ENCODE measurements at regions not wholly inside any gene's neighbourhood (a gene's known extent, or its start where the extent isn't known, plus 50 kb on each side); places are given as distances from the start of the nearest gene placed in this dataset.

- H3K36me3 ChIP-seq (ENCODE audit: control insufficient read depth in 2 of 2, insufficient read depth in 1 of 2, low read length in 2 of 2): no peaks in the 10 kb centered on the region
- no peaks in the 10 kb centered on the region for H3K9me3 ChIP-seq (ENCODE audit: control insufficient read depth, insufficient read depth, low read depth, low read length)
- ChIA-PET CTCF (no interaction called here), POLR2A (no interaction called here)
- H3K4me1 ChIP-seq (ENCODE audit: control insufficient read depth, insufficient read depth, low read length): no peaks in the 10 kb centered on the region
- no peak for TF ChIP-seq ZNF16 (tag by site-specific recombination; IDR thresholded peaks at IDR 0.05; ENCODE audit: low read depth)
- peak; percentile 42; the same call in 1 of the 2 replicates for TF ChIP-seq REST (tag by site-specific recombination; IDR thresholded peaks at IDR 0.05)
- H3K4me3 ChIP-seq (ENCODE audit: low read depth, low read length): no peak overlapping the region
- H3K27ac ChIP-seq (ENCODE audit: extremely low read depth, low read depth, low read length): no peak overlapping the region
Observed at GRCh38 chr7:68407460-68407859, 1190.8 kb upstream of the AUTS2 start.

- H3K9me3 ChIP-seq (ENCODE audit: control insufficient read depth, insufficient read depth, low read depth, low read length): no peaks in the 10 kb centered on the region
- H3K4me1 ChIP-seq (ENCODE audit: control insufficient read depth, insufficient read depth, low read length): no peaks in the 10 kb centered on the region
- H3K36me3 ChIP-seq (ENCODE audit: control insufficient read depth in 2 of 2, insufficient read depth in 1 of 2, low read length in 2 of 2): no peaks in the 10 kb centered on the region
- TF ChIP-seq ZNF792 (tag by site-specific recombination; IDR thresholded peaks at IDR 0.05): no peak
- no peak for TF ChIP-seq ZXDB (tag by site-specific recombination; IDR thresholded peaks at IDR 0.05)
- no peak for TF ChIP-seq ZNF645 (tag by site-specific recombination; IDR thresholded peaks at IDR 0.05)
- TF ChIP-seq ZBTB17 (tag by site-specific recombination; IDR thresholded peaks at IDR 0.05): no peak
- no peak for TF ChIP-seq KLF17 (tag by site-specific recombination; IDR thresholded peaks at IDR 0.05)
- no peak for TF ChIP-seq ZNF639 (tag by site-specific recombination; IDR thresholded peaks at IDR 0.05)
- no peak for TF ChIP-seq ZNF274 (IDR thresholded peaks at IDR 0.05; ENCODE audit: low read length)
- TF ChIP-seq ZNF274 (tag by site-specific recombination; IDR thresholded peaks at IDR 0.05; ENCODE audit: borderline replicate concordance): no peak
- no peak for TF ChIP-seq ZFP37 (tag by site-specific recombination; IDR thresholded peaks at IDR 0.05)
- no peak for TF ChIP-seq ZNF114 (tag by site-specific recombination; IDR thresholded peaks at IDR 0.05)
- no peak overlapping the region for H3K4me3 ChIP-seq (ENCODE audit: low read depth, low read length)
- no peak overlapping the region for H3K27ac ChIP-seq (ENCODE audit: extremely low read depth, low read depth, low read length)
- ChIA-PET CTCF (no interaction called here), POLR2A (no interaction called here)
Observed at GRCh38 chr7:68408873-68409272, 1189.4 kb upstream of the AUTS2 start.

- ChIA-PET CTCF (no interaction called here), POLR2A (no interaction called here)
- Histone ChIP-seq H3K9me3 (ENCODE audit: control insufficient read depth, insufficient read depth, low read depth, low read length) (no peaks in the 10 kb centered on the region), H3K36me3 (ENCODE audit: control insufficient read depth in 2 of 2, insufficient read depth in 1 of 2, low read length in 2 of 2) (no peaks in the 10 kb centered on the region), H3K4me1 (ENCODE audit: control insufficient read depth, insufficient read depth, low read length) (no peaks in the 10 kb centered on the region), H3K4me3 (ENCODE audit: low read depth, low read length) (no peak overlapping the region), H3K27ac (ENCODE audit: extremely low read depth, low read depth, low read length) (no peak overlapping the region)
- TF ChIP-seq ZNF670 (tag by site-specific recombination; IDR thresholded peaks at IDR 0.05; ENCODE audit: low read depth) (no peak), ZNF292 (tag by site-specific recombination; IDR thresholded peaks at IDR 0.05; ENCODE audit: borderline replicate concordance, low read depth) (no peak), CTCF (tag by site-specific recombination; IDR thresholded peaks at IDR 0.05) (no peak), ZBTB7A (tag by site-specific recombination; IDR thresholded peaks at IDR 0.05; ENCODE audit: low read depth) (no peak), ZNF426 (tag by site-specific recombination; IDR thresholded peaks at IDR 0.05) (no peak), ZNF362 (tag by site-specific recombination; IDR thresholded peaks at IDR 0.05) (no peak), ZNF785 (tag by site-specific recombination; IDR thresholded peaks at IDR 0.05) (no peak), ZNF791 (tag by site-specific recombination; IDR thresholded peaks at IDR 0.05) (no peak), SCRT2 (tag by site-specific recombination; IDR thresholded peaks at IDR 0.05) (no peak)
Observed at GRCh38 chr7:68409851-68410250, 1188.4 kb upstream of the AUTS2 start.

Measured in HEK293 (cell line).